Astrocyte of the hippocampus (primary cell): ENCODE measurements at regions not wholly inside any gene's neighbourhood (a gene's known extent, or its start where the extent isn't known, plus 50 kb on each side); places are given as distances from the start of the nearest gene placed in this dataset.

Experiments used
- DNase-seq: peaks from one replicate; pipeline ENCODE4 v3.0.0; 2011; ENCODE audit warnings: low read depth, low spot score

- no peak for DNase-seq
These were observed 297.8 kb downstream of the SP3 start for GRCh38 chr2:173667415-173667814.

- no peak for DNase-seq
These were observed 295.8 kb downstream of the SP3 start for GRCh38 chr2:173669271-173669853.

- DNase-seq = no peak
These were observed 295.3 kb downstream of the SP3 start for GRCh38 chr2:173669888-173670287.

- no peak for DNase-seq
These were observed 292.4 kb downstream of the SP3 start for GRCh38 chr2:173672573-173673340.

GRCh38 chr2:173673640-173674039, 291.5 kb downstream of the SP3 start:
- no peak for DNase-seq

GRCh38 chr2:173676647-173677046, 288.5 kb downstream of the SP3 start:
- no peak for DNase-seq

- DNase-seq = no peak
These were observed 287.0 kb downstream of the SP3 start for GRCh38 chr2:173678186-173678585.

- no peak for DNase-seq
These were observed 284.6 kb downstream of the SP3 start for GRCh38 chr2:173680574-173680973.

- DNase-seq = no peak
These were observed 283.1 kb downstream of the SP3 start for GRCh38 chr2:173681881-173682650.

- DNase-seq = no peak
These were observed 280.2 kb downstream of the SP3 start for GRCh38 chr2:173684896-173685459.

GRCh38 chr2:173690349-173690748, 274.8 kb downstream of the SP3 start:
- DNase-seq = no peak

GRCh38 chr2:173692068-173692467, 273.1 kb downstream of the SP3 start:
- DNase-seq = no peak

GRCh38 chr2:173693044-173693589, 272.1 kb downstream of the SP3 start:
- no peak for DNase-seq

GRCh38 chr2:173696274-173696673, 268.9 kb downstream of the SP3 start:
- no peak for DNase-seq

GRCh38 chr2:173697929-173698328, 267.2 kb downstream of the SP3 start:
- no peak for DNase-seq

GRCh38 chr2:173705656-173706055, 259.5 kb downstream of the SP3 start:
- DNase-seq = no peak

- DNase-seq = no peak
These were observed 258.2 kb downstream of the SP3 start for GRCh38 chr2:173706936-173707335.

- DNase-seq = no peak
These were observed 256.4 kb downstream of the SP3 start for GRCh38 chr2:173708806-173709205.

GRCh38 chr2:173711816-173712215, 253.4 kb downstream of the SP3 start:
- no peak for DNase-seq

GRCh38 chr2:173713904-173714555, 251.1 kb downstream of the SP3 start:
- no peak for DNase-seq

- peak; percentile 74 for DNase-seq
These were observed 249.7 kb downstream of the SP3 start for GRCh38 chr2:173715441-173715840.
